WTC11 (cell line): ENCODE measurements at regions not wholly inside any gene's neighbourhood (a gene's known extent, or its start where the extent isn't known, plus 50 kb on each side); places are given as distances from the start of the nearest gene placed in this dataset.
"Not testable (repeated sequence)": the region's sequence is repeated elsewhere in the genome, so short reads cannot be mapped to it uniquely, and the experiment has no call there.

Experiments used
- ZNF263 ChIP-seq: sonication (generic); formaldehyde crosslinking; IDR thresholded peaks from 2 replicates; pipeline ENCODE4 v1.8.1; 2022; ENCODE audit warnings: low read depth, mild to moderate bottlenecking, moderate library complexity, missing genetic modification reagents
- ZNF671 ChIP-seq: fragments of 250-450 bp; sonication (Bioruptor Pico); IDR thresholded peaks from 2 replicates; pipeline ENCODE4 v1.8.0; 2021; ENCODE audit warnings: mild to moderate bottlenecking
- TF ChIP-seq, protein P1 (sequence below): sonication (generic); formaldehyde crosslinking; IDR thresholded peaks from 2 replicates; pipeline ENCODE4 v1.8.0; 2022; ENCODE audit warnings: mild to moderate bottlenecking, missing genetic modification reagents

DNA sequence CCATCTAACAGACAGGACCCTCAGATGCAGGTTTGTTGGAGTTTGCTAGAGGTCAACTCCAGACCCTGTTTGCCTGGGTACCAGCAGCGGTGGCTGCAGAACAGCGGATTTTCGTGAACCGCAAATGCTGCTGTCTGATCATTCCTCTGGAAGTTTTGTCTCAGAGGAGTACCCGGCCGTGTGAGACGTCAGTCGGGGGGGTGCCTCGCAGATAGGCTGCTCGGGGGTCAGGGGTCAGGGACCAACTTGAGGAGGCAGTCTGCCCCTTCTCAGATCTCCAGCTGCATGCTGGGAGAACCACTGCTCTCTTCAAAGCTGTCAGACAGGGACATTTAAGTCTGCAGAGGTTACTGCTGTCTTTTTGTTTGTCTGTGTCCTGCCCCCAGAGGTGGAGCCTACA lies 282.9 kb upstream of the PRR16 start:
- TF ChIP-seq ZNF671, ZNF263 (CRISPR knock-in tag): not testable (repeated sequence)
- TF ChIP-seq, protein P1, sequence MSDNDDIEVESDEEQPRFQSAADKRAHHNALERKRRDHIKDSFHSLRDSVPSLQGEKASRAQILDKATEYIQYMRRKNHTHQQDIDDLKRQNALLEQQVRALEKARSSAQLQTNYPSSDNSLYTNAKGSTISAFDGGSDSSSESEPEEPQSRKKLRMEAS, result not testable (repeated sequence)
